Breast epithelium (tissue), 4 donors: ENCODE measurements at regions not wholly inside any gene's neighbourhood (a gene's known extent, or its start where the extent isn't known, plus 50 kb on each side); places are given as distances from the start of the nearest gene placed in this dataset.

ENCODE experiments used
- DNase-seq, 2 donors: peaks; one replicate each; pipeline ENCODE4 v3.0.0-alpha.2; 2019; ENCODE audit warnings: low spot score in 2 of 2
- H3K27ac ChIP-seq, 2 donors: fragments of 200-600 bp; sonication (generic) in 1 of 2; one replicate each; pipeline ENCODE4 v1.5.1; 2016 to 2019; ENCODE audit warnings: mild to moderate bottlenecking in 1 of 2
- H3K27me3 ChIP-seq, 2 donors: fragments of 200-600 bp; sonication (generic) in 1 of 2; one replicate each; pipeline versions ENCODE4 v1.5.1 to v1.6.0; 2017 to 2019; ENCODE audit warnings: control low read depth in 1 of 2, mild to moderate bottlenecking in 1 of 2
- H3K36me3 ChIP-seq: fragments of 200-600 bp; one replicate; pipeline ENCODE4 v1.5.1; 2019
- H3K4me1 ChIP-seq, 2 donors: fragments of 200-600 bp; sonication (generic); one replicate each; pipeline ENCODE4 v1.5.1; 2016 to 2019; ENCODE audit warnings: control low read depth in 1 of 2
- H3K4me3 ChIP-seq, 3 donors: fragments of 200-600 bp; sonication (generic); 1 replicate in 2 of 3; 2 replicates in 1 of 3; pipeline ENCODE4 v1.5.1; 2016 to 2019; ENCODE audit warnings: mild to moderate bottlenecking in 3 of 3, moderate library complexity in 2 of 3
- H3K9me3 ChIP-seq, 2 donors: fragments of 200-600 bp; sonication (generic) in 1 of 2; one replicate each; pipeline ENCODE4 v1.5.1; 2016 to 2019; ENCODE audit warnings: control low read depth in 1 of 2
- POLR2A ChIP-seq: fragments of 450-650 bp; IDR thresholded peaks from one replicate; pipeline ENCODE4 v1.6.1; 2016; ENCODE audit warnings: antibody characterized with exemption, mild to moderate bottlenecking, moderate library complexity
- POLR2AphosphoS5 ChIP-seq, 3 donors: sonication (generic); formaldehyde crosslinking; IDR thresholded peaks; one replicate each; pipeline ENCODE4 v1.6.1; 2017; ENCODE audit warnings: antibody characterized with exemption in 3 of 3
- intact Hi-C: fragments of 100-400 bp; cut with DNase I; formaldehyde crosslinking; loops from one replicate; pipeline ENCODE4 v1.15.1; 2023; ENCODE audit warnings: low total_unique reads
- TF ChIP-seq, protein P1 (sequence below), 3 donors: fragments of 450-650 bp; IDR thresholded peaks; one replicate each; pipeline ENCODE4 v1.5.1; 2016 to 2017; ENCODE audit warnings: antibody characterized with exemption in 3 of 3, mild to moderate bottlenecking in 3 of 3, moderate library complexity in 3 of 3

DNA sequence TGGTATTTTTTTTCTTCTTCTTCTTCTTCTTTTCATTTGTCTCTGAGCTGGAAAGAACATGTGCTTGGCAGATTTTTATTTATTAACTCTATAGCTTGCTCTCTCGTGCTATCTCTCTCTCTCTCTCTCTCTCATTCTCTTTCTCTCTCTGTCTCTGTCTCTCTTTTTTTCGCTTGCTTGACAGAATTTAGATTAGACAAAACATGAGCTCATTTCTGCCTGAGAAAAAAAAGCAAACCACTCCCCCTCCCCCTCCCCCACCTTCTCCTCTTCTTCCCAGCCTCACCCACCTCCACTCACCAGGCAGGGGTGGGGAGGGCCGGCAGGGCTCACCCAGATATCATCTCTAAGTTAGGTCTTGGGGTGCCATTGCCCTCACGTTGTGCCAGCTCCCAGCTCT lies 81.5 kb downstream of the PJA1 start:
- intact Hi-C loops: no loop called here

GRCh38 chrX:69083361-69083760 lies 81.9 kb downstream of the PJA1 start:
- H3K27ac ChIP-seq: no peak overlapping the region
- intact Hi-C loops: no loop called here
- TF ChIP-seq POLR2A (no peak), POLR2AphosphoS5 (IDR thresholded peaks at IDR 0.05) (no peak)
- TF ChIP-seq, protein P1, sequence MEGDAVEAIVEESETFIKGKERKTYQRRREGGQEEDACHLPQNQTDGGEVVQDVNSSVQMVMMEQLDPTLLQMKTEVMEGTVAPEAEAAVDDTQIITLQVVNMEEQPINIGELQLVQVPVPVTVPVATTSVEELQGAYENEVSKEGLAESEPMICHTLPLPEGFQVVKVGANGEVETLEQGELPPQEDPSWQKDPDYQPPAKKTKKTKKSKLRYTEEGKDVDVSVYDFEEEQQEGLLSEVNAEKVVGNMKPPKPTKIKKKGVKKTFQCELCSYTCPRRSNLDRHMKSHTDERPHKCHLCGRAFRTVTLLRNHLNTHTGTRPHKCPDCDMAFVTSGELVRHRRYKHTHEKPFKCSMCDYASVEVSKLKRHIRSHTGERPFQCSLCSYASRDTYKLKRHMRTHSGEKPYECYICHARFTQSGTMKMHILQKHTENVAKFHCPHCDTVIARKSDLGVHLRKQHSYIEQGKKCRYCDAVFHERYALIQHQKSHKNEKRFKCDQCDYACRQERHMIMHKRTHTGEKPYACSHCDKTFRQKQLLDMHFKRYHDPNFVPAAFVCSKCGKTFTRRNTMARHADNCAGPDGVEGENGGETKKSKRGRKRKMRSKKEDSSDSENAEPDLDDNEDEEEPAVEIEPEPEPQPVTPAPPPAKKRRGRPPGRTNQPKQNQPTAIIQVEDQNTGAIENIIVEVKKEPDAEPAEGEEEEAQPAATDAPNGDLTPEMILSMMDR (IDR thresholded peaks at IDR 0.05): no peak
- H3K36me3 ChIP-seq: no peaks in the 10 kb centered on the region
- H3K4me3 ChIP-seq: no peak overlapping the region
- H3K27me3 ChIP-seq: peaks cover 0 to 87% of the 10 kb centered on the region in 2 donors
- DNase-seq: no peak
- no peaks in the 10 kb centered on the region for H3K4me1 ChIP-seq
- H3K9me3 ChIP-seq: no peaks in the 10 kb centered on the region

More for the DNA sequence above, 81.5 kb downstream of the PJA1 start:
- H3K4me1 ChIP-seq: no peaks in the 10 kb centered on the region
- H3K36me3 ChIP-seq: no peaks in the 10 kb centered on the region
- H3K27ac ChIP-seq: no peak overlapping the region
- TF ChIP-seq POLR2A: no peak
- TF ChIP-seq, protein P1 (IDR thresholded peaks at IDR 0.05): no peak
- H3K27me3 ChIP-seq: peaks cover 0 to 87% of the 10 kb centered on the region in 2 donors
- no peaks in the 10 kb centered on the region for H3K9me3 ChIP-seq
- no peak for DNase-seq
- H3K4me3 ChIP-seq: no peak overlapping the region

DNA sequence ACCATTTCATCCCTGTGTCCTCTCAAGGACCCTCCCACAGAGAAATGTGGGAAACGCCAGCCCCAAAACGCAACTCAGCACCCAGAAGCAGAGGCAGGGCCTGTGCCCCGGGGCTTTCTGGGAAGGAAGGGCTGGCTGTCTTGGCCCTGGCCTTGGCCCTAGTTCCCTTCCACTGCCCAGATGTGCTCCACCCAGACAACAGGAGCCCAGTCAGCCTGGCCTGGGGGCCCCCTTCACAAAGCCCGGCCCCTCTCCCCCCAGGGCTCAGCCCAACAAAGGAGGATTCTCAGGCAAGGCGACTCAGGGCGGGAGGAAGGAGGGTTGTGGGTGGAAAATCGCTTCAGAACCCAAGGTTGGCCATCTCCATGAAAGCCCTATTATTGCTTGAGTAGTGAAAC lies 82.5 kb downstream of the PJA1 start:
- no peaks in the 10 kb centered on the region for H3K4me1 ChIP-seq
- peaks cover 0 to 89% of the 10 kb centered on the region in 2 donors for H3K27me3 ChIP-seq
- TF ChIP-seq POLR2A: no peak
- no peak for TF ChIP-seq POLR2AphosphoS5 (IDR thresholded peaks at IDR 0.05)
- TF ChIP-seq, protein P1 (IDR thresholded peaks at IDR 0.05): no peak
- H3K4me3 ChIP-seq: no peak overlapping the region
- intact Hi-C loops: no loop called here
- H3K36me3 ChIP-seq: no peaks in the 10 kb centered on the region
- DNase-seq: no peak
- no peak overlapping the region for H3K27ac ChIP-seq
- no peaks in the 10 kb centered on the region for H3K9me3 ChIP-seq

GRCh38 chrX:69082055-69082752 lies 83.0 kb downstream of the PJA1 start:
- H3K4me1 ChIP-seq: no peaks in the 10 kb centered on the region
- H3K4me3 ChIP-seq: no peak overlapping the region
- no peaks in the 10 kb centered on the region for H3K9me3 ChIP-seq
- no peak for DNase-seq
- no peak overlapping the region for H3K27ac ChIP-seq
- peaks cover 0 to 89% of the 10 kb centered on the region in 2 donors for H3K27me3 ChIP-seq
- TF ChIP-seq, protein P1 (IDR thresholded peaks at IDR 0.05): no peak
- TF ChIP-seq POLR2A: no peak
- no peak for TF ChIP-seq POLR2AphosphoS5 (IDR thresholded peaks at IDR 0.05)
- H3K36me3 ChIP-seq: no peaks in the 10 kb centered on the region
- intact Hi-C loops: no loop called here

DNA sequence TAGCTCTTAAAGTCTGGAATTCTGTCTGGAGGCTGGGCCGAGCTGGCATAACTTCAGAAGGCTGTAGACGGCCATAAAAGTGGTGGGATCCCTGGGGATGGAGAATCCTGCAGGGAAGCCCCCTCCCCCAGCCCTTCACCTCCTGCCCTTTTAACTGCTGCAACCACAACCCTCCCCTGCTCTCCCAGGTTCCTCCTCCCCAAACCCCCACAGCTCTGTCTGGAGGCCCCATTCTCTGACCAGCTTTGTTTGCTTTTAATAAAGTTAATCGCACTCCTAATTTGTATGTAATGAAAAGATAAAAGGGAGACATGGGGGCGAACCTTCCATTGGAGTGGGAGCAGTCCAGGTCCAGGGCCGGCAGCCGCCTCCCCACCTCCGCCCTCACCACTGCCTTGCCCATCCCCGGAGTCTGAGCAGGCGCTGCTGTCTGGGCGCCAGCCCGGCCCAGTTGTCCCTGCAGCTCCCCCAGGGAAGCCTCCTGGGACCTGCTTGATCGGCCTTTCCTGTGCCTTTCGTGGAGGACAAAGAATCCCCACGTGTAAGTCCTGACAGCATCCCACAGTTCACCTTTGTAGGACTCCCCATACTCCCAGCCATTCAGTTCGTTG lies 84.3 kb downstream of the PJA1 start:
- peaks cover 0 to 88% of the 10 kb centered on the region in 2 donors for H3K27me3 ChIP-seq
- no peaks in the 10 kb centered on the region for H3K9me3 ChIP-seq
- no peaks in the 10 kb centered on the region for H3K36me3 ChIP-seq
- TF ChIP-seq, protein P1 (IDR thresholded peaks at IDR 0.05): no peak
- TF ChIP-seq POLR2A: no peak
- TF ChIP-seq POLR2AphosphoS5 (IDR thresholded peaks at IDR 0.05): no peak
- no peak for DNase-seq
- intact Hi-C loops: no loop called here
- no peak overlapping the region for H3K27ac ChIP-seq
- no peaks in the 10 kb centered on the region for H3K4me1 ChIP-seq
- no peak overlapping the region for H3K4me3 ChIP-seq
